Activated naive CD8-positive, alpha-beta T cell (primary cell): ENCODE measurements at regions not wholly inside any gene's neighbourhood (a gene's known extent, or its start where the extent isn't known, plus 50 kb on each side); places are given as distances from the start of the nearest gene placed in this dataset.
"Not testable (repeated sequence)": the region's sequence is repeated elsewhere in the genome, so short reads cannot be mapped to it uniquely, and the experiment has no call there.

ENCODE experiments used
- H3K27ac Mint-ChIP-seq: one replicate; pipeline ENCODE4 v1.8.0; 2021; ENCODE audit warnings: mixed read lengths
- H3K27me3 Mint-ChIP-seq: one replicate; pipeline ENCODE4 v1.8.0; 2021; ENCODE audit warnings: mixed read lengths
- H3K36me3 Mint-ChIP-seq: one replicate; pipeline ENCODE4 v1.8.0; 2021; ENCODE audit warnings: mixed read lengths
- H3K4me1 Mint-ChIP-seq: one replicate; pipeline ENCODE4 v1.8.0; 2021; ENCODE audit warnings: low read depth, mixed read lengths
- H3K4me3 Mint-ChIP-seq: one replicate; pipeline ENCODE4 v1.8.0; 2021; ENCODE audit warnings: mild to moderate bottlenecking, mixed read lengths
- H3K9me3 Mint-ChIP-seq: one replicate; pipeline ENCODE4 v1.8.0; 2021; ENCODE audit warnings: low read depth, mixed read lengths

- H3K4me3 Mint-ChIP-seq = no peak overlapping the region
- H3K4me1 Mint-ChIP-seq = no peaks in the 10 kb centered on the region
- H3K27ac Mint-ChIP-seq = no peak overlapping the region
- peaks cover 2% of the 10 kb centered on the region for H3K27me3 Mint-ChIP-seq
- H3K36me3 Mint-ChIP-seq = no peaks in the 10 kb centered on the region
- peaks cover 4% of the 10 kb centered on the region for H3K9me3 Mint-ChIP-seq
Observed at GRCh38 chr9:85129514-85129913, 460.0 kb downstream of the NTRK2 start.

- no peak overlapping the region for H3K4me3 Mint-ChIP-seq
- H3K9me3 Mint-ChIP-seq = no peaks in the 10 kb centered on the region
- H3K27ac Mint-ChIP-seq = no peak overlapping the region
- H3K27me3 Mint-ChIP-seq = peaks cover 12% of the 10 kb centered on the region
- H3K4me1 Mint-ChIP-seq = no peaks in the 10 kb centered on the region
- no peaks in the 10 kb centered on the region for H3K36me3 Mint-ChIP-seq
Observed at GRCh38 chr9:85118990-85119755, 449.6 kb downstream of the NTRK2 start.

GRCh38 chr9:85117831-85118230 lies 448.3 kb downstream of the NTRK2 start:
- no peaks in the 10 kb centered on the region for H3K36me3 Mint-ChIP-seq
- H3K27ac Mint-ChIP-seq = no peak overlapping the region
- no peaks in the 10 kb centered on the region for H3K9me3 Mint-ChIP-seq
- no peak overlapping the region for H3K4me3 Mint-ChIP-seq
- peaks cover 9% of the 10 kb centered on the region for H3K27me3 Mint-ChIP-seq
- H3K4me1 Mint-ChIP-seq = no peaks in the 10 kb centered on the region

GRCh38 chr9:85115473-85115872 lies 445.9 kb downstream of the NTRK2 start:
- no peaks in the 10 kb centered on the region for H3K36me3 Mint-ChIP-seq

GRCh38 chr9:85114799-85115198 lies 445.3 kb downstream of the NTRK2 start:
- Mint-ChIP-seq H3K4me1 (no peaks in the 10 kb centered on the region), H3K4me3 (no peak overlapping the region), H3K9me3 (no peaks in the 10 kb centered on the region), H3K36me3 (no peaks in the 10 kb centered on the region), H3K27ac (no peak overlapping the region), H3K27me3 (peaks cover 13% of the 10 kb centered on the region)

More at GRCh38 chr9:85115473-85115872, 445.9 kb downstream of the NTRK2 start:
- H3K27me3 Mint-ChIP-seq = peaks cover 9% of the 10 kb centered on the region
- no peaks in the 10 kb centered on the region for H3K9me3 Mint-ChIP-seq
- H3K4me3 Mint-ChIP-seq = no peak overlapping the region
- H3K4me1 Mint-ChIP-seq = no peaks in the 10 kb centered on the region
- H3K27ac Mint-ChIP-seq = no peak overlapping the region

GRCh38 chr9:85112933-85113418 lies 443.4 kb downstream of the NTRK2 start:
- Mint-ChIP-seq H3K36me3 (no peaks in the 10 kb centered on the region), H3K4me3 (no peak overlapping the region), H3K27ac (no peak overlapping the region), H3K9me3 (no peaks in the 10 kb centered on the region), H3K4me1 (no peaks in the 10 kb centered on the region), H3K27me3 (peaks cover 14% of the 10 kb centered on the region)

- no peaks in the 10 kb centered on the region for H3K36me3 Mint-ChIP-seq
- H3K27me3 Mint-ChIP-seq = peaks cover 12% of the 10 kb centered on the region
- H3K4me1 Mint-ChIP-seq = no peaks in the 10 kb centered on the region
- H3K4me3 Mint-ChIP-seq = no peak overlapping the region
- H3K9me3 Mint-ChIP-seq = no peaks in the 10 kb centered on the region
- no peak overlapping the region for H3K27ac Mint-ChIP-seq
Observed at GRCh38 chr9:85112391-85112790, 442.9 kb downstream of the NTRK2 start.

- Mint-ChIP-seq H3K27me3 (peaks cover 13% of the 10 kb centered on the region), H3K36me3 (no peaks in the 10 kb centered on the region), H3K9me3 (no peaks in the 10 kb centered on the region), H3K4me3 (no peak overlapping the region), H3K4me1 (no peaks in the 10 kb centered on the region), H3K27ac (no peak overlapping the region)
Observed at GRCh38 chr9:85108746-85109145, 439.2 kb downstream of the NTRK2 start.

- Mint-ChIP-seq H3K4me3 (no peak overlapping the region), H3K36me3 (no peaks in the 10 kb centered on the region), H3K27me3 (peaks cover 17% of the 10 kb centered on the region)
Observed at GRCh38 chr9:85108229-85108628, 438.7 kb downstream of the NTRK2 start.

GRCh38 chr9:85089188-85089969 lies 419.9 kb downstream of the NTRK2 start:
- Mint-ChIP-seq H3K27me3 (peaks cover 4% of the 10 kb centered on the region), H3K4me1 (no peaks in the 10 kb centered on the region), H3K9me3 (no peaks in the 10 kb centered on the region), H3K27ac (no peak overlapping the region), H3K36me3 (no peaks in the 10 kb centered on the region), H3K4me3 (no peak overlapping the region)

More at GRCh38 chr9:85108229-85108628, 438.7 kb downstream of the NTRK2 start:
- no peaks in the 10 kb centered on the region for H3K9me3 Mint-ChIP-seq
- no peaks in the 10 kb centered on the region for H3K4me1 Mint-ChIP-seq
- no peak overlapping the region for H3K27ac Mint-ChIP-seq

- Mint-ChIP-seq H3K36me3 (no peaks in the 10 kb centered on the region), H3K4me1 (no peaks in the 10 kb centered on the region), H3K4me3 (no peak overlapping the region), H3K9me3 (no peaks in the 10 kb centered on the region), H3K27ac (no peak overlapping the region), H3K27me3 (peaks cover 15% of the 10 kb centered on the region)
Observed at GRCh38 chr9:85081963-85082362, 412.4 kb downstream of the NTRK2 start.

GRCh38 chr9:85079349-85079748 lies 409.8 kb downstream of the NTRK2 start:
- no peaks in the 10 kb centered on the region for H3K36me3 Mint-ChIP-seq
- peaks cover 13% of the 10 kb centered on the region for H3K27me3 Mint-ChIP-seq
- no peak overlapping the region for H3K4me3 Mint-ChIP-seq
- H3K27ac Mint-ChIP-seq = no peak overlapping the region
- H3K9me3 Mint-ChIP-seq = no peaks in the 10 kb centered on the region
- no peaks in the 10 kb centered on the region for H3K4me1 Mint-ChIP-seq

- Mint-ChIP-seq H3K27ac (no peak overlapping the region), H3K4me1 (no peaks in the 10 kb centered on the region), H3K36me3 (no peaks in the 10 kb centered on the region), H3K4me3 (no peak overlapping the region), H3K27me3 (peaks cover 13% of the 10 kb centered on the region), H3K9me3 (no peaks in the 10 kb centered on the region)
Observed at GRCh38 chr9:85077944-85078343, 408.4 kb downstream of the NTRK2 start.

- not testable (repeated sequence) for H3K36me3 Mint-ChIP-seq, H3K9me3 Mint-ChIP-seq, H3K4me1 Mint-ChIP-seq, H3K27ac Mint-ChIP-seq, H3K4me3 Mint-ChIP-seq
- peaks cover 13% of the 10 kb centered on the region for H3K27me3 Mint-ChIP-seq
Observed at GRCh38 chr9:85077146-85077545, 407.6 kb downstream of the NTRK2 start.
